SK-N-MC (cell line): ENCODE measurements at regions not wholly inside any gene's neighbourhood (a gene's known extent, or its start where the extent isn't known, plus 50 kb on each side); places are given as distances from the start of the nearest gene placed in this dataset.

Source experiments
- EZH2 ChIP-seq: fragments of 200-600 bp; sonication (generic); IDR thresholded peaks from one replicate; pipeline ENCODE4 v1.6.1; 2017; ENCODE audit warnings: antibody characterized with exemption
- POLR2AphosphoS5 ChIP-seq: IDR thresholded peaks from 2 replicates; pipeline ENCODE4 v1.6.1; 2012; ENCODE audit warnings: mild to moderate bottlenecking, low read depth, low read length, borderline replicate concordance

DNA sequence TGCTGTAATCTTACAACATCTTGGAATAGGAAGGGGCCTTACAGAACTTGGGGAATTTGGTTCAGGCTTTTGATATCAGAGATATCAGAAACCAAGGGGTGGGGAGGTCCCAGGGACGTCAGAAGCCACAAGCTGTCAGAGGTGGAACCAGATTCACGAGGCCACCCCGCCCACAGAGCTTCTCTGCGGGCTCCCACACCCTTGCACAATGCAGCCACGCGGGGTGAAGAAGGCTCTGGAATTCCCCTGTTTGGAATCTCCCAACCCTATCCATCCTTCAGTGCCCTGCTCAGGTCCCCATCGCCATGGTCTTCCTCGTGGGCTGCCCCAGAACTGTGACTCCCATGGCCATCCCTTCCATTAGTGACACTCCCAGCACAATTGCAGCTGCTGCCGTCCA is 247.1 kb upstream of the SHH start:
- TF ChIP-seq POLR2AphosphoS5 (no peak), EZH2 (no peak)
